ENCODE measurements at regions not wholly inside any gene's neighbourhood (a gene's known extent, or its start where the extent isn't known, plus 50 kb on each side); places are given as distances from the start of the nearest gene placed in this dataset.

- no peaks in the 10 kb centered on the region for H4K20me1 ChIP-seq (ENCODE audit: insufficient read depth)
- no peaks in the 10 kb centered on the region for H3K9me2 ChIP-seq (ENCODE audit: insufficient read depth, low read length)
- no peaks in the 10 kb centered on the region for H3K79me2 ChIP-seq (replicated peaks; ENCODE audit: insufficient read depth, low read length)
- no peaks in the 10 kb centered on the region for H3K36me3 ChIP-seq (ENCODE audit: insufficient read depth, low read length)
- no peak overlapping the region for H2AFZ ChIP-seq (ENCODE audit: low read depth, low read length)
- no peaks in the 10 kb centered on the region for H3K27me3 ChIP-seq (ENCODE audit: insufficient read depth, low read depth, low read length)
- no peaks in the 10 kb centered on the region for H3K9me3 ChIP-seq (ENCODE audit: low read length)
- no peak overlapping the region for H3K27ac ChIP-seq (ENCODE audit: low read length)
- H3K4me3 ChIP-seq (ENCODE audit: low read length), result no peak overlapping the region
- H3F3A ChIP-seq (ENCODE audit: insufficient read depth, low read length, poor library complexity, severe bottlenecking), result no peaks in the 10 kb centered on the region
- TF ChIP-seq SMC3 (conservative IDR thresholded peaks at IDR 0.05; ENCODE audit: poor library complexity) (no peak), RAD21 (conservative IDR thresholded peaks at IDR 0.05) (no peak), CTCF (IDR thresholded peaks at IDR 0.05; ENCODE audit: poor library complexity, severe bottlenecking) (no peak)
- no peak overlapping the region for H3K4me2 ChIP-seq (ENCODE audit: low read length)
- H3K9ac ChIP-seq (ENCODE audit: low read length), result no peak overlapping the region
These were observed 202.8 kb upstream of the FN1 start for GRCh38 chr2:215638687-215639086.

- Histone ChIP-seq H2AFZ (ENCODE audit: low read depth, low read length) (no peak overlapping the region), H3F3A (ENCODE audit: insufficient read depth, low read length, poor library complexity, severe bottlenecking) (no peaks in the 10 kb centered on the region), H3K4me3 (ENCODE audit: low read length) (no peak overlapping the region), H4K20me1 (ENCODE audit: insufficient read depth) (no peaks in the 10 kb centered on the region), H3K9ac (ENCODE audit: low read length) (no peak overlapping the region), H3K9me2 (ENCODE audit: insufficient read depth, low read length) (no peaks in the 10 kb centered on the region), H3K9me3 (ENCODE audit: low read length) (no peaks in the 10 kb centered on the region), H3K36me3 (ENCODE audit: insufficient read depth, low read length) (no peaks in the 10 kb centered on the region), H3K27me3 (ENCODE audit: insufficient read depth, low read depth, low read length) (no peaks in the 10 kb centered on the region), H3K79me2 (replicated peaks; ENCODE audit: insufficient read depth, low read length) (no peaks in the 10 kb centered on the region), H3K4me2 (ENCODE audit: low read length) (no peak overlapping the region), H3K27ac (ENCODE audit: low read length) (no peak overlapping the region)
- TF ChIP-seq RAD21 (conservative IDR thresholded peaks at IDR 0.05), result no peak
- no peak for TF ChIP-seq MXI1 (conservative IDR thresholded peaks at IDR 0.05; ENCODE audit: poor library complexity, severe bottlenecking)
- TF ChIP-seq POLR2AphosphoS5 (IDR thresholded peaks at IDR 0.05), result no peak
- TF ChIP-seq SMC3 (conservative IDR thresholded peaks at IDR 0.05; ENCODE audit: poor library complexity), result no peak
- no peak for TF ChIP-seq CTCF (IDR thresholded peaks at IDR 0.05; ENCODE audit: poor library complexity, severe bottlenecking)
These were observed 201.8 kb upstream of the FN1 start for GRCh38 chr2:215637651-215638050.

GRCh38 chr2:215636816-215637215 lies 200.9 kb upstream of the FN1 start:
- H3K9me2 ChIP-seq (ENCODE audit: insufficient read depth, low read length), result no peaks in the 10 kb centered on the region
- H3K9me3 ChIP-seq (ENCODE audit: low read length), result no peaks in the 10 kb centered on the region
- no peaks in the 10 kb centered on the region for H4K20me1 ChIP-seq (ENCODE audit: insufficient read depth)
- no peak overlapping the region for H3K9ac ChIP-seq (ENCODE audit: low read length)
- H3K27me3 ChIP-seq (ENCODE audit: insufficient read depth, low read depth, low read length), result no peaks in the 10 kb centered on the region
- H3F3A ChIP-seq (ENCODE audit: insufficient read depth, low read length, poor library complexity, severe bottlenecking), result no peaks in the 10 kb centered on the region
- no peaks in the 10 kb centered on the region for H3K79me2 ChIP-seq (replicated peaks; ENCODE audit: insufficient read depth, low read length)
- no peak overlapping the region for H3K27ac ChIP-seq (ENCODE audit: low read length)
- H3K4me3 ChIP-seq (ENCODE audit: low read length), result no peak overlapping the region
- no peak overlapping the region for H3K4me2 ChIP-seq (ENCODE audit: low read length)
- H3K36me3 ChIP-seq (ENCODE audit: insufficient read depth, low read length), result no peaks in the 10 kb centered on the region
- H2AFZ ChIP-seq (ENCODE audit: low read depth, low read length), result no peak overlapping the region
- TF ChIP-seq TAF1 (IDR thresholded peaks at IDR 0.05; ENCODE audit: low read depth) (no peak), POLR2AphosphoS5 (IDR thresholded peaks at IDR 0.05) (no peak), EZH2 (IDR thresholded peaks at IDR 0.05; ENCODE audit: borderline replicate concordance, insufficient read depth, low read length, poor library complexity, severe bottlenecking) (no peak), RAD21 (conservative IDR thresholded peaks at IDR 0.05) (no peak), REST (IDR thresholded peaks at IDR 0.05; ENCODE audit: borderline replicate concordance) (no peak), CTCF (IDR thresholded peaks at IDR 0.05; ENCODE audit: poor library complexity, severe bottlenecking) (no peak), EP300 (conservative IDR thresholded peaks at IDR 0.05; ENCODE audit: poor library complexity, severe bottlenecking) (no peak), MXI1 (conservative IDR thresholded peaks at IDR 0.05; ENCODE audit: poor library complexity, severe bottlenecking) (no peak), SMC3 (conservative IDR thresholded peaks at IDR 0.05; ENCODE audit: poor library complexity) (no peak)

Data from neural cell (in vitro differentiated cells).